ENCODE measurements at regions not wholly inside any gene's neighbourhood (a gene's known extent, or its start where the extent isn't known, plus 50 kb on each side); places are given as distances from the start of the nearest gene placed in this dataset.
A peak's percentile ranks its signal among the peaks of the same experiment; 100 is the strongest.

DNA sequence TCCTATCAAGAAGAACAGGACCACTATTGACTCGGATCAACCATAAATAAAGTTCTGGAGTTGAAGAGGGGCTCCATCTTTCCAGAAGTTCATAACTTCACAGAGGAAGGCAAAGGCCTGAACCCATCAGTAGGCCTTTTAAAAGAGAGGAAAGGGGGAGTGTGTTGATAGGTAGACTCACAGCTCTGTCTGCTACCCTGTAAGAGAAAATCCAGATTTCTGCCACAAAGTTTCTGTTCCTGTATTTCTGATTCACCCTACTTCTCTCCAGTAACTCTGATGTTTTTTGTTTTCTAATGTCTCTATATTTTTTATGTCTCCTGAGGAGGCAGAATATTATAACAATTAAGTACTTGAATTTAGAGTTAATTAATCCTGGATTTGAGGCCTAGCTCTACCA lies 564.0 kb downstream of the TNS1 start:
- DNase-seq (ENCODE audit: low spot score): no peak

- DNase-seq (ENCODE audit: low spot score): no peak
Measured at GRCh38 chr2:217438136-217438535, 564.7 kb downstream of the TNS1 start.

GRCh38 chr2:217437290-217437870 lies 565.4 kb downstream of the TNS1 start:
- DNase-seq (ENCODE audit: low spot score): no peak

DNA sequence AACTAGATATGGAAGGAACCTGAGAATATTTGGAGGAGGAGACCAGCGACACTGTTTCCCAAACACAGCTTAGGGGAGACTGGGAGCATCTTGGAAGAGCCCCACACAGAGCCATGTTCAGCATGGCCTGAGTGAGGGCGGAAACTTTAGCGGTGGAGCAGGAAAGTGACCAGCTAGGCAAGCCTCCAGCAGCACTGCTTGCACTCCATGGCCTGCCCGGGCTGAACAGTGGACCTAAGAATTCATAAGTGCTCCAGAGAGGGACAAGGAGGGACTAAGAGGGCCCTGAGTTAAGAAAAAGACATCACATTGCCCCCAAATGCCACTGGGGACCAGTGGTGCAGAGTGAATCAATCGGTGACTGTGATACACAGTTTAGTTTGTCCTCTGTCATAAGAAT lies 566.4 kb downstream of the TNS1 start:
- no peak for DNase-seq (ENCODE audit: low spot score)

DNA sequence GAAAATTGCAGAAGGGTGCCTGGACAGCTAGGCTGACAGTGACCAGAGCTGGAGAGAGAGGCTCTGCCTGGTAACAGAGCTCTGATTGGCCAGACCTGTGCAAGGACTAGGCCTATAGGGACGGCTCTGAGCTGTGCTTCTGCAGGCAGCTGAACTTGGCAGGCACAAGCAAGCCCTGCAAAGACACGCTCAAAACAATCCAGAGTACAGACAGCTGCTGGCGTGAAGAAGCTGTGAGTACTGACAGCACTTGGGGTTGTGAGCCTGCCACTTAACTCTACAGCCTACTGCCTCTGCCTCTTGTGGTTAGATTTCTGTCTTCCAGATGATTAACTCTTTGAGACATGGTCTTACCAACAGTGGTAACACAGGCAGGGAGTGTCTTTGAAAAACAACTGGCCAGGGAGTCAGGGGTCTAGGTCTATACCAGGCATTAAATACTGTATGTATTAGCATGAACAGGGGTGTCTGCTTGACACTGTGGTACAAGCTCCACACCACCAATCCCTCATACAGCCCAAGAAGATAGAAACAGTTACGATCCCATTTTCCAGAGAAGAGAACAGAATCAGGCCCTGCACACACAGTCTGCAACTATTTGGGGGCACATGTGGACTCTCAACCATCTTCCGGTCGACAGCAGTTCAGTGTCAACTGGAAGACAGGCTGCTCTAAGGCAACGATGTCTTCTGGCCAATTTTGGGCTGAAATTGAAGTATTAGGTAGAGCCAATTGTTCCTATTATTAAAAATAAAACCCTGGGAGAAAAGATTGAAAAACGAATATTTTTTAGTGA lies 568.4 kb downstream of the TNS1 start:
- DNase-seq (ENCODE audit: low spot score): peak; percentile 95

GRCh38 chr2:217433522-217433921 lies 569.3 kb downstream of the TNS1 start:
- DNase-seq (ENCODE audit: low spot score): no peak

GRCh38 chr2:217431577-217432269 lies 571.1 kb downstream of the TNS1 start:
- no peak for DNase-seq (ENCODE audit: low spot score)

DNA sequence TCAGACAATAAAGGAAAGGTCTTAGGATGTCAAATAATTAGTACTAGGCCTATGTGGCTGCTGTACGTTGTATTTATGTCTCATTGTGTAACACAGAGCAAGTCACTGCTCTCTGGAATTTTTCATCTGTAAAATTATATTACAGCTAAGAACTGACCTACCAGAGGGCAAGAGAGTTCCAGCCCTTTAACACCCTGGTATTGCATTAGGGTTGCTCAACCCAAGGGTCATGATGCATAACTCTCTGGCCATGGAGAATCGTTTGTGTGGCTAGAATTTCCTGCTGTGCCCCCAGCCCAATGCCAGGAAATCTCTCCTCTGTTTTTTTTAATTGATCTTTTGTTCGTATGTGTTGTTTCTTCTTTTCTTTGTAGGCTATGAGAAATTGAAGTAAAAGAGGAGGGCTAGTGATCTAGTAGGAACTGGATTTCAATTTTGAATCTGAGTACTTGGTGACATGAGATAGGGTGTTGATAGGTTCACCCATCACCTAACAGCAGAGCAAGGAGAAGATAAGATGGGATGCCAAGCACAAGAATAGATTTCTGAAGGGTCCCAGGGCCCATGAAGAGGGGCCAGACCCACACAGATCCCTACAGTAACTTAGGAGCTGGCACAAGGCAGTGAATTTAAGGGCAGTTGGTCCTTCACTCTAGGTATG lies 571.2 kb upstream of the TNP1 start:
- DNase-seq (ENCODE audit: low spot score): no peak

DNA sequence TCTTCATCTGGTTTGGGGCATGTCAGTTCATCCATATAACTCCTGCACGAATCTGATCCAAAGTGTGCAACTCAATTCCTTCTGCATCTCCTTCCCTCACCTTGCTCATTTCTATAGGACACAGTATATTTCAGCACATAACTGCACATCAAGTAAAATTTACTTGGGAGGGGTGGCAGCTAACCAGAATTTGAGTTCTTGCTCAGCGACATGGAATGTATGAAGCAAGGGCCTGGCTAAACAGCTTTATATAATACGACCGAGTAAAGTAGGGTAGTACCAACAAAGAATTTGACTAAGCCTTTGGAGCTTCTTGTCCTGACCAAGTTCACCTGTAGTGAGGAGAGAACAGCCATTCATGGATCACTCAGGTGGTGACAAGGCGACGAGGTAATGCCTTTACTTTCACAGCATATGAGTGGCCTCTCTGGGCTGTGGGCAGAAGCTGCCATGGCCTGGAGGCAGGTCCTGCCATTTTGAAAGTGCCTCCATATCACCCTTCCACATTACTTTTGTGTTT lies 570.2 kb upstream of the TNP1 start:
- peak; percentile 43 for DNase-seq (ENCODE audit: low spot score)

DNA sequence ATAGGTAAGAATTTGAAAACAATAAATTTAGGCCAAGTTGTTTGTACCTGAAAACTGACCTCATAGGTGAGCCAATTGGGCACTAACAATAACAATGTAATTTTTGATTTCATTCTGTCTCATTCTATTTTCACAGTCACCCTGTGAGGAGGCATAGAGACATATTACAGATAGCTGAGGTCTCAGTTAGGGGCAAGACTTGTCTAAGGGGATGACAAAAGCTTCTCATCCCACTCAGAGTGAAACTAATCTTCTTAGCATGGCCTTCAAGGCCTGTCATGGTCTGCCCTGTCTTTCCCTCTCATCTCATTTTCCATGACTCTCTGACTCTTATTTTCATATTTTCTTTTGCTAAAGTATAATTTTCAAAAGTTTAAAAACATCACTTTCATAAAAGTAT lies 562.0 kb upstream of the TNP1 start:
- no peak for DNase-seq (ENCODE audit: low spot score)

- no peak for DNase-seq (ENCODE audit: low spot score)
Measured at GRCh38 chr2:217420854-217421253, 561.0 kb upstream of the TNP1 start.

GRCh38 chr2:217419055-217419671 lies 559.3 kb upstream of the TNP1 start:
- no peak for DNase-seq (ENCODE audit: low spot score)

- DNase-seq (ENCODE audit: low spot score): no peak
Measured at GRCh38 chr2:217418544-217418943, 558.7 kb upstream of the TNP1 start.

- peak; percentile 47 for DNase-seq (ENCODE audit: low spot score)
Measured at GRCh38 chr2:217418090-217418489, 558.2 kb upstream of the TNP1 start.

- DNase-seq (ENCODE audit: low spot score): no peak
Measured at GRCh38 chr2:217417536-217417935, 557.7 kb upstream of the TNP1 start.

- DNase-seq (ENCODE audit: low spot score): no peak
Measured at GRCh38 chr2:217415316-217415715, 555.5 kb upstream of the TNP1 start.

DNA sequence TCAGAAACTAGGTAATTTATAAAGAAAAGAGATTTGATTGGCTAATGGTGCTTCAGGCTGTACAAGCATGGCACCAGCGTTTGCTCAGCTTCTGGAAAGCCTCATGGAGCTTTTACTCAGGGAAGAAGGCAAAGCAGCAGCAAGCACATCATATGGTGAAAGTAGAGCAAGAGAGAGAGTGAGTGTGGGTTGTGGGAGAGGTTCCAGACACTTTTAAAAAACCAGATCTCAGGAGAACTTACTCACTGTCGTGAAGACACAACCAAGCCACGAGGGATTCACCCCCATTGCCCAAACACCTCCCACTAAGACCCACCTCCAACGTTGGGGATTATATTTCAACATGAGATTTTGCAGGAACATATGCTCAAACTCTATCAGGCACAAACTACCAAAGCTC lies 554.6 kb upstream of the TNP1 start:
- no peak for DNase-seq (ENCODE audit: low spot score)

- DNase-seq (ENCODE audit: low spot score): no peak
Measured at GRCh38 chr2:217413193-217413592, 553.3 kb upstream of the TNP1 start.

GRCh38 chr2:217412721-217413120 lies 552.9 kb upstream of the TNP1 start:
- no peak for DNase-seq (ENCODE audit: low spot score)

DNA sequence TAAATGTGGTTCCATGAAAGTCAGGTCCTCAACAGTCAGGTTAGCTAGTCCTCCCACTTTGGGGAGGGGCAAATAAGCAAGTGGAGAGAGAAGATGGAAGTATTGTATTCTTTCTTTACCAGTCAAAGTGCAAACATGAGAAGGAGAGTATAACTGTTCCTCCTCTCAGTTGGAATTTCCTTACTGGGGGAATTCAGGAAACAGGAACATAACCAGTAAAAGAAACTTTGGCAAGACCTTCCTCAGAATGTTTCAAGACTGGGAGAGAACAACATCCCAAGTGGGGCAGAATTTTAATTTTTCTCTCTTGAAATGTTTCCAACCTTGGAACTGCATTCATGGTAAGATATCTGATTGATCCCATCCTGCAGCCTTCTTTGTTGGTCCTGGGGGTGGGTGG lies 552.4 kb upstream of the TNP1 start:
- DNase-seq (ENCODE audit: low spot score): no peak

- DNase-seq (ENCODE audit: low spot score): no peak
Measured at GRCh38 chr2:217410681-217410960, 550.8 kb upstream of the TNP1 start.

- no peak for DNase-seq (ENCODE audit: low spot score)
Measured at GRCh38 chr2:217409949-217410680, 550.3 kb upstream of the TNP1 start.

Measured in AG08396 (cell line).